Endothelial cell of umbilical vein (primary cell): ENCODE measurements at regions not wholly inside any gene's neighbourhood (a gene's known extent, or its start where the extent isn't known, plus 50 kb on each side); places are given as distances from the start of the nearest gene placed in this dataset.

Experiments used
- BruUV-seq: library from RNA; stranded (reverse); fragments of 400-500 nt; replicated peaks from 2 replicates; lab custom pipeline; 2021; lab: Mats Ljungman, UMichigan
- CTCF ChIA-PET: fragments of 300-600, 350-600 bp; sonication (Branson Sonifier 250); formaldehyde crosslinking; loops from one replicate; lab custom pipeline; 2021; ENCODE audit warnings: antibody characterized with exemption, inconsistent platforms; lab: Charles Lee
- POLR2A ChIA-PET: fragments of 300-600, 350-600 bp; sonication (Branson Sonifier 250); formaldehyde crosslinking; loops from one replicate; lab custom pipeline; 2021; ENCODE audit warnings: antibody characterized with exemption, inconsistent platforms; lab: Charles Lee
- DNase-seq: peaks from one replicate; pipeline ENCODE4 v3.0.0-alpha.2; 2011; ENCODE audit warnings: low read depth, low spot score
- FAIRE-seq: peaks from 2 replicates; lab custom pipeline; 2011; peaks lifted over from hg19 to GRCh38; lab: Jason Lieb, UNC
- H2AFZ ChIP-seq: 2 replicates; pipeline ENCODE4 v1.6.0; 2012; ENCODE audit warnings: low read depth, low read length, control low read depth, inconsistent platforms
- H3K27ac ChIP-seq: 2 replicates; pipeline ENCODE4 v1.5.1; 2011; ENCODE audit warnings: low read depth, mild to moderate bottlenecking, control low read depth, low read length, moderate library complexity; ENCODE audit not compliant: insufficient read depth
- H3K27me3 ChIP-seq, 2 experiments: 2 replicates each; pipeline versions ENCODE4 v1.6.0 to v1.6.1; 2011; ENCODE audit warnings: low read length in 2 of 2, mixed read lengths in 1 of 2; ENCODE audit not compliant: control insufficient read depth in 2 of 2, insufficient read depth in 2 of 2
- H3K36me3 ChIP-seq, 2 experiments: 2 replicates in 1 of 2; 3 replicates in 1 of 2; pipeline ENCODE4 v1.5.1; 2011; ENCODE audit warnings: low read length in 2 of 2, mild to moderate bottlenecking in 1 of 2, moderate library complexity in 1 of 2; ENCODE audit not compliant: control insufficient read depth in 2 of 2, insufficient read depth in 2 of 2; ENCODE audit errors: extremely low read depth in 1 of 2
- H3K4me1 ChIP-seq: 3 replicates; pipeline ENCODE4 v1.5.1; 2011; ENCODE audit warnings: mild to moderate bottlenecking, low read length; ENCODE audit not compliant: control insufficient read depth, insufficient read depth; ENCODE audit errors: extremely low read depth
- H3K4me2 ChIP-seq: 2 replicates; pipeline ENCODE4 v1.6.1; 2011; ENCODE audit warnings: low read length, control low read depth, mixed read lengths; ENCODE audit not compliant: insufficient read depth
- H3K4me3 ChIP-seq, 3 experiments: fragments of 200-600 bp in 1 of 3; sonication (generic), shearing (Covaris generic) in 1 of 3; replicated peaks in 1 of 3; 2 replicates each; pipeline ENCODE4 v1.5.1; 2011 to 2016; ENCODE audit warnings: control low read depth in 3 of 3, low read length in 3 of 3, mild to moderate bottlenecking in 2 of 3, inconsistent platforms in 1 of 3, low read depth in 1 of 3, moderate library complexity in 1 of 3; ENCODE audit not compliant: insufficient read depth in 1 of 3
- H3K79me2 ChIP-seq: 2 replicates; pipeline ENCODE4 v1.6.0; 2012; ENCODE audit warnings: low read length, inconsistent platforms; ENCODE audit not compliant: control insufficient read depth, insufficient read depth
- H3K9ac ChIP-seq: replicated peaks from 2 replicates; pipeline ENCODE3; 2011; ENCODE audit warnings: low read length, control low read depth; ENCODE audit not compliant: insufficient read depth; ENCODE audit errors: extremely low read depth
- H3K9me1 ChIP-seq: replicated peaks from 3 replicates; pipeline ENCODE4 v1.6.0; 2011; ENCODE audit warnings: mild to moderate bottlenecking, low read length; ENCODE audit not compliant: control insufficient read depth, insufficient read depth; ENCODE audit errors: extremely low read depth
- H3K9me3 ChIP-seq: replicated peaks from 2 replicates; pipeline ENCODE4 v1.5.1; 2012; ENCODE audit warnings: low read length, inconsistent platforms; ENCODE audit not compliant: control insufficient read depth, insufficient read depth
- H4K20me1 ChIP-seq: replicated peaks from 2 replicates; pipeline ENCODE3; 2011; ENCODE audit warnings: mild to moderate bottlenecking, low read length; ENCODE audit not compliant: control insufficient read depth, insufficient read depth; ENCODE audit errors: extremely low read depth
- CTCF ChIP-seq, 2 donors: IDR thresholded peaks; 1 replicate in 1 of 2; 2 replicates in 1 of 2; pipeline ENCODE4 v1.5.1; 2011; ENCODE audit warnings: low read length in 2 of 2, mild to moderate bottlenecking in 2 of 2, moderate library complexity in 2 of 2, control low read depth in 1 of 2, inconsistent platforms in 1 of 2, low read depth in 1 of 2; ENCODE audit not compliant: insufficient read depth in 1 of 2; ENCODE audit errors: extremely low read depth in 1 of 2
- EZH2 ChIP-seq: IDR thresholded peaks from 2 replicates; pipeline ENCODE4 v1.6.1; 2012; ENCODE audit warnings: borderline replicate concordance, low read depth, mild to moderate bottlenecking, moderate library complexity, low read length, inconsistent platforms; ENCODE audit not compliant: severe bottlenecking
- FOS ChIP-seq: IDR thresholded peaks from 2 replicates; pipeline ENCODE4 v1.6.1; 2011; ENCODE audit warnings: mild to moderate bottlenecking, low read length, moderate library complexity, borderline replicate concordance; ENCODE audit not compliant: insufficient read depth
- GATA2 ChIP-seq: IDR thresholded peaks from 2 replicates; pipeline ENCODE4 v1.7.0; 2011; ENCODE audit warnings: low read depth, mild to moderate bottlenecking, moderate library complexity, mixed read lengths, low read length; ENCODE audit not compliant: insufficient read length, insufficient read depth
- JUN ChIP-seq: IDR thresholded peaks from 2 replicates; pipeline ENCODE4 v1.6.1; 2011; ENCODE audit warnings: borderline replicate concordance, low read depth; ENCODE audit not compliant: insufficient read length, insufficient read depth
- MAX ChIP-seq: IDR thresholded peaks from 2 replicates; pipeline ENCODE4 v1.6.1; 2011; ENCODE audit not compliant: insufficient read depth, insufficient read length
- MYC ChIP-seq: IDR thresholded peaks from one replicate; pipeline ENCODE4 v1.6.1; 2011; ENCODE audit warnings: mild to moderate bottlenecking, low read depth, low read length
- POLR2A ChIP-seq: IDR thresholded peaks from 2 replicates; pipeline ENCODE4 v1.6.1; 2012; ENCODE audit warnings: low read depth, mild to moderate bottlenecking, control low read depth, low read length
- POLR2AphosphoS5 ChIP-seq: IDR thresholded peaks from 2 replicates; pipeline ENCODE4 v1.6.1; 2012; ENCODE audit warnings: low read depth, mild to moderate bottlenecking, control low read depth, low read length, moderate library complexity; ENCODE audit not compliant: insufficient read depth
- dilution Hi-C: fragments of 300-500 bp; cut with MboI; formaldehyde crosslinking; loops from one replicate; pipeline ENCODE4 v1.15.0; 2019; ENCODE audit warnings: low sequenced_read_pairs; ENCODE audit not compliant: extremely low pct_ligation_motif_present
- intact Hi-C: fragments of 100-400 bp; cut with micrococcal nuclease; formaldehyde crosslinking; loops from one replicate; pipeline ENCODE4 v1.10.0; 2022

- dilution Hi-C loops: no loop called here
Observed at GRCh38 chr2:143850084-143850483, 669.8 kb downstream of the ZEB2 start.

More at GRCh38 chr2:143850084-143850483, 669.8 kb downstream of the ZEB2 start:
- POLR2A ChIA-PET: no interaction called here
- no peak for DNase-seq
- no peaks in the 10 kb centered on the region for H3K9me3 ChIP-seq
- H4K20me1 ChIP-seq: no peaks in the 10 kb centered on the region
- H3K4me1 ChIP-seq: no peaks in the 10 kb centered on the region
- no peaks in the 10 kb centered on the region for H3K36me3 ChIP-seq
- no peak overlapping the region for H3K4me2 ChIP-seq
- no peak overlapping the region for H3K9ac ChIP-seq
- H3K9me1 ChIP-seq: no peaks in the 10 kb centered on the region
- no peak overlapping the region for H3K27ac ChIP-seq
- no peaks in the 10 kb centered on the region for H3K79me2 ChIP-seq
- CTCF ChIA-PET: no interaction called here
- intact Hi-C loops: no loop called here
- FAIRE-seq: no peak
- TF ChIP-seq JUN (no peak), CTCF (IDR thresholded peaks at IDR 0.05; ENCODE audit: extremely low read depth in 1 of 2, insufficient read depth in 1 of 2, low read depth in 1 of 2, low read length in 2 of 2) (no peak), POLR2A (no peak), MAX (no peak), GATA2 (no peak), MYC (no peak), FOS (no peak), POLR2AphosphoS5 (no peak), EZH2 (no peak)
- no TSS peak for BruUV-seq
- H2AFZ ChIP-seq: no peak overlapping the region
- H3K4me3 ChIP-seq: no peak overlapping the region
- no peaks in the 10 kb centered on the region for H3K27me3 ChIP-seq
